ENCODE measurements at regions not wholly inside any gene's neighbourhood (a gene's known extent, or its start where the extent isn't known, plus 50 kb on each side); places are given as distances from the start of the nearest gene placed in this dataset.

DNA sequence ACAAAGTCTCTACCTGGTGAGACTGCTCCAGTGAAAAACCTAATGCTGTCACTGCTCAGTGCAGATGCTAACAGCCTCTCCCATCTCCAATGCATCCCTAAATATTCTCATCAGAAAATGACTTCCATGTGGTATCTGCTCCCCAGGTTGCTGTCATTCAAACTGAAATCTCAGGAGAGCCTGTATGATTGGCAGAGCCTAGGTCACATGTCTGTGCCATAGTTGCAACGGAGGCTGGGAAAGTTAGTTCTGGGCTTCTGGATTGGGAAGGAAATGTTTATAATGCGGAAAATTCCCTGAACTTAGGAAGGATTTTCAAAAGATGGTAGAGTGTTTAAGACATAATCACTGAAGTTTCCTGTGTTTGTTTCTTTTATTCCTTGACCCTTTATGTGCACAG, 206.4 kb upstream of the ZKSCAN2 start:
- no peaks in the 10 kb centered on the region for H3K36me3 ChIP-seq (ENCODE audit: insufficient read depth, low read length)

GRCh38 chr16:25449802-25450201, 192.2 kb upstream of the ZKSCAN2 start:
- Histone ChIP-seq H3K79me2 (ENCODE audit: insufficient read depth, low read length) (no peaks in the 10 kb centered on the region), H3K4me3 (ENCODE audit: low read depth, low read length, poor library complexity, severe bottlenecking) (no peak overlapping the region), H3K9me2 (ENCODE audit: low read depth, low read length) (no peaks in the 10 kb centered on the region), H3F3A (ENCODE audit: insufficient read depth, low read length) (no peaks in the 10 kb centered on the region), H3K9ac (ENCODE audit: low read length) (no peak overlapping the region), H3K36me3 (ENCODE audit: insufficient read depth, low read length) (no peaks in the 10 kb centered on the region), H3K27me3 (ENCODE audit: insufficient read depth, low read length) (no peaks in the 10 kb centered on the region), H2AFZ (ENCODE audit: low read length) (no peak overlapping the region), H3K9me3 (ENCODE audit: low read length) (no peaks in the 10 kb centered on the region), H3K4me2 (ENCODE audit: low read length) (no peak overlapping the region), H3K27ac (ENCODE audit: low read depth, low read length, poor library complexity, severe bottlenecking) (no peak overlapping the region), H4K20me1 (ENCODE audit: insufficient read depth, low read length) (no peaks in the 10 kb centered on the region), H3K4me1 (ENCODE audit: insufficient read depth, low read length, severe bottlenecking) (no peaks in the 10 kb centered on the region)
- TF ChIP-seq EZH2 (IDR thresholded peaks at IDR 0.05; ENCODE audit: borderline replicate concordance, low read length) = no peak

More for the DNA sequence above, 206.4 kb upstream of the ZKSCAN2 start:
- Histone ChIP-seq H3K9me2 (ENCODE audit: low read depth, low read length) (no peaks in the 10 kb centered on the region), H3K4me1 (ENCODE audit: insufficient read depth, low read length, severe bottlenecking) (no peaks in the 10 kb centered on the region), H4K20me1 (ENCODE audit: insufficient read depth, low read length) (no peaks in the 10 kb centered on the region), H3K9me3 (ENCODE audit: low read length) (no peaks in the 10 kb centered on the region), H3K79me2 (ENCODE audit: insufficient read depth, low read length) (no peaks in the 10 kb centered on the region), H2AFZ (ENCODE audit: low read length) (no peak overlapping the region), H3K27me3 (ENCODE audit: insufficient read depth, low read length) (no peaks in the 10 kb centered on the region), H3F3A (ENCODE audit: insufficient read depth, low read length) (no peaks in the 10 kb centered on the region), H3K27ac (ENCODE audit: low read depth, low read length, poor library complexity, severe bottlenecking) (no peak overlapping the region), H3K4me2 (ENCODE audit: low read length) (no peak overlapping the region), H3K9ac (ENCODE audit: low read length) (no peak overlapping the region), H3K4me3 (ENCODE audit: low read depth, low read length, poor library complexity, severe bottlenecking) (no peak overlapping the region)
- TF ChIP-seq EZH2 (IDR thresholded peaks at IDR 0.05; ENCODE audit: borderline replicate concordance, low read length) = no peak
- TF ChIP-seq, protein P1, sequence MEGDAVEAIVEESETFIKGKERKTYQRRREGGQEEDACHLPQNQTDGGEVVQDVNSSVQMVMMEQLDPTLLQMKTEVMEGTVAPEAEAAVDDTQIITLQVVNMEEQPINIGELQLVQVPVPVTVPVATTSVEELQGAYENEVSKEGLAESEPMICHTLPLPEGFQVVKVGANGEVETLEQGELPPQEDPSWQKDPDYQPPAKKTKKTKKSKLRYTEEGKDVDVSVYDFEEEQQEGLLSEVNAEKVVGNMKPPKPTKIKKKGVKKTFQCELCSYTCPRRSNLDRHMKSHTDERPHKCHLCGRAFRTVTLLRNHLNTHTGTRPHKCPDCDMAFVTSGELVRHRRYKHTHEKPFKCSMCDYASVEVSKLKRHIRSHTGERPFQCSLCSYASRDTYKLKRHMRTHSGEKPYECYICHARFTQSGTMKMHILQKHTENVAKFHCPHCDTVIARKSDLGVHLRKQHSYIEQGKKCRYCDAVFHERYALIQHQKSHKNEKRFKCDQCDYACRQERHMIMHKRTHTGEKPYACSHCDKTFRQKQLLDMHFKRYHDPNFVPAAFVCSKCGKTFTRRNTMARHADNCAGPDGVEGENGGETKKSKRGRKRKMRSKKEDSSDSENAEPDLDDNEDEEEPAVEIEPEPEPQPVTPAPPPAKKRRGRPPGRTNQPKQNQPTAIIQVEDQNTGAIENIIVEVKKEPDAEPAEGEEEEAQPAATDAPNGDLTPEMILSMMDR (IDR thresholded peaks at IDR 0.05; ENCODE audit: low read length) = no peak

GRCh38 chr16:25443994-25444393, 186.3 kb upstream of the ZKSCAN2 start:
- no peaks in the 10 kb centered on the region for H4K20me1 ChIP-seq (ENCODE audit: insufficient read depth, low read length)
- no peak overlapping the region for H3K4me2 ChIP-seq (ENCODE audit: low read length)
- no peaks in the 10 kb centered on the region for H3K36me3 ChIP-seq (ENCODE audit: insufficient read depth, low read length)
- H3K27me3 ChIP-seq (ENCODE audit: insufficient read depth, low read length) = no peaks in the 10 kb centered on the region
- H3K9ac ChIP-seq (ENCODE audit: low read length) = no peak overlapping the region
- H2AFZ ChIP-seq (ENCODE audit: low read length) = no peak overlapping the region
- H3K27ac ChIP-seq (ENCODE audit: low read depth, low read length, poor library complexity, severe bottlenecking) = no peak overlapping the region
- no peak overlapping the region for H3K4me3 ChIP-seq (ENCODE audit: low read depth, low read length, poor library complexity, severe bottlenecking)
- no peaks in the 10 kb centered on the region for H3K9me2 ChIP-seq (ENCODE audit: low read depth, low read length)
- no peaks in the 10 kb centered on the region for H3K4me1 ChIP-seq (ENCODE audit: insufficient read depth, low read length, severe bottlenecking)
- no peaks in the 10 kb centered on the region for H3F3A ChIP-seq (ENCODE audit: insufficient read depth, low read length)
- H3K9me3 ChIP-seq (ENCODE audit: low read length) = no peaks in the 10 kb centered on the region
- no peaks in the 10 kb centered on the region for H3K79me2 ChIP-seq (ENCODE audit: insufficient read depth, low read length)
- TF ChIP-seq, protein P1 (IDR thresholded peaks at IDR 0.05; ENCODE audit: low read length) = no peak
- no peak for TF ChIP-seq EZH2 (IDR thresholded peaks at IDR 0.05; ENCODE audit: borderline replicate concordance, low read length)

- Histone ChIP-seq H3K4me1 (ENCODE audit: insufficient read depth, low read length, severe bottlenecking) (no peaks in the 10 kb centered on the region), H3K4me2 (ENCODE audit: low read length) (no peak overlapping the region)
Measured at GRCh38 chr16:25434064-25434463, 176.4 kb upstream of the ZKSCAN2 start.

More at GRCh38 chr16:25434064-25434463, 176.4 kb upstream of the ZKSCAN2 start:
- Histone ChIP-seq H4K20me1 (ENCODE audit: insufficient read depth, low read length) (no peaks in the 10 kb centered on the region), H2AFZ (ENCODE audit: low read length) (no peak overlapping the region), H3K27me3 (ENCODE audit: insufficient read depth, low read length) (no peaks in the 10 kb centered on the region), H3F3A (ENCODE audit: insufficient read depth, low read length) (no peaks in the 10 kb centered on the region), H3K9me3 (ENCODE audit: low read length) (no peaks in the 10 kb centered on the region), H3K27ac (ENCODE audit: low read depth, low read length, poor library complexity, severe bottlenecking) (no peak overlapping the region), H3K9me2 (ENCODE audit: low read depth, low read length) (no peaks in the 10 kb centered on the region), H3K79me2 (ENCODE audit: insufficient read depth, low read length) (no peaks in the 10 kb centered on the region), H3K9ac (ENCODE audit: low read length) (no peak overlapping the region), H3K4me3 (ENCODE audit: low read depth, low read length, poor library complexity, severe bottlenecking) (no peak overlapping the region), H3K36me3 (ENCODE audit: insufficient read depth, low read length) (no peaks in the 10 kb centered on the region)
- TF ChIP-seq, protein P1 (IDR thresholded peaks at IDR 0.05; ENCODE audit: low read length) = no peak
- no peak for TF ChIP-seq EZH2 (IDR thresholded peaks at IDR 0.05; ENCODE audit: borderline replicate concordance, low read length)
